ENCODE measurements at regions not wholly inside any gene's neighbourhood (a gene's known extent, or its start where the extent isn't known, plus 50 kb on each side); places are given as distances from the start of the nearest gene placed in this dataset.
"Not testable (repeated sequence)": the region's sequence is repeated elsewhere in the genome, so short reads cannot be mapped to it uniquely, and the experiment has no call there.

- no peak for DNase-seq
Measured at GRCh38 chr1:64318428-64318827, 115.0 kb downstream of the UBE2U start.

GRCh38 chr1:64320007-64320406 lies 116.6 kb downstream of the UBE2U start:
- DNase-seq = no peak

- DNase-seq = no peak
Measured at GRCh38 chr1:64320470-64320869, 117.0 kb downstream of the UBE2U start.

GRCh38 chr1:64320922-64321614 lies 117.6 kb downstream of the UBE2U start:
- no peak for DNase-seq

GRCh38 chr1:64323054-64323453 lies 119.6 kb downstream of the UBE2U start:
- DNase-seq = no peak

GRCh38 chr1:64323882-64324281 lies 120.5 kb downstream of the UBE2U start:
- no peak for DNase-seq

- no peak for DNase-seq
Measured at GRCh38 chr1:64325856-64326255, 122.4 kb downstream of the UBE2U start.

- no peak for DNase-seq
Measured at GRCh38 chr1:64327119-64327518, 123.7 kb downstream of the UBE2U start.

- DNase-seq = no peak
Measured at GRCh38 chr1:64328193-64328592, 124.8 kb downstream of the UBE2U start.

- DNase-seq = no peak
Measured at GRCh38 chr1:64330839-64331238, 127.4 kb downstream of the UBE2U start.

- no peak for DNase-seq
Measured at GRCh38 chr1:64335636-64336035, 132.2 kb downstream of the UBE2U start.

GRCh38 chr1:64337475-64337874 lies 132.5 kb upstream of the CACHD1 start:
- DNase-seq = peak; percentile 86

- no peak for DNase-seq
Measured at GRCh38 chr1:64337926-64338325, 132.0 kb upstream of the CACHD1 start.

GRCh38 chr1:64340361-64340760 lies 129.6 kb upstream of the CACHD1 start:
- no peak for DNase-seq

- no peak for DNase-seq
Measured at GRCh38 chr1:64343105-64343822, 126.7 kb upstream of the CACHD1 start.

GRCh38 chr1:64343823-64344190 lies 126.1 kb upstream of the CACHD1 start:
- no peak for DNase-seq

GRCh38 chr1:64348270-64348960 lies 121.5 kb upstream of the CACHD1 start:
- no peak for DNase-seq

- DNase-seq = no peak
Measured at GRCh38 chr1:64348961-64349648, 120.8 kb upstream of the CACHD1 start.

GRCh38 chr1:64355534-64355933 lies 114.4 kb upstream of the CACHD1 start:
- DNase-seq = not testable (repeated sequence)

GRCh38 chr1:64356636-64357256 lies 113.2 kb upstream of the CACHD1 start:
- no peak for DNase-seq

- DNase-seq = no peak
Measured at GRCh38 chr1:64357422-64357821, 112.5 kb upstream of the CACHD1 start.

- no peak for DNase-seq
Measured at GRCh38 chr1:64358692-64359091, 111.2 kb upstream of the CACHD1 start.

GRCh38 chr1:64361974-64362373 lies 108.0 kb upstream of the CACHD1 start:
- DNase-seq = no peak

Measured in NCI-H2171 treated with DMSO at 0.1 percent for 48 hours (cell line).